Transverse colon (tissue), 4 donors: ENCODE measurements at regions not wholly inside any gene's neighbourhood (a gene's known extent, or its start where the extent isn't known, plus 50 kb on each side); places are given as distances from the start of the nearest gene placed in this dataset.

Experiments used
- CTCF ChIP-seq, 5 experiments: fragments of 200-600 bp in 3 of 5; fragments of 450-650 bp in 2 of 5; sonication (generic) in 3 of 5; IDR thresholded peaks; 1 replicate in 2 of 5; 2 replicates in 3 of 5; pipeline ENCODE4 v1.5.1; 2016 to 2017; ENCODE audit warnings: antibody characterized with exemption in 5 of 5, inconsistent platforms in 3 of 5, mild to moderate bottlenecking in 2 of 5, moderate library complexity in 1 of 5
- POLR2A ChIP-seq: fragments of 450-650 bp; IDR thresholded peaks from one replicate; pipeline ENCODE4 v1.6.1; 2016; ENCODE audit warnings: antibody characterized with exemption, mild to moderate bottlenecking, moderate library complexity
- POLR2AphosphoS5 ChIP-seq, 3 donors: sonication (generic); formaldehyde crosslinking; IDR thresholded peaks; one replicate each; pipeline ENCODE4 v1.6.1; 2016; ENCODE audit warnings: antibody characterized with exemption in 3 of 3

- TF ChIP-seq CTCF (IDR thresholded peaks at IDR 0.05) (no peak), POLR2A (no peak), POLR2AphosphoS5 (IDR thresholded peaks at IDR 0.05) (no peak)
Measured at GRCh38 chr6:141705431-141705830, 427.3 kb upstream of the GJE1 start.
